HepG2 (cell line): ENCODE measurements at regions not wholly inside any gene's neighbourhood (a gene's known extent, or its start where the extent isn't known, plus 50 kb on each side); places are given as distances from the start of the nearest gene placed in this dataset.

Source experiments
- AKAP8 ChIP-seq: sonication (generic); formaldehyde crosslinking; IDR thresholded peaks from 2 replicates; pipeline ENCODE4 v1.5.1; 2020; ENCODE audit warnings: mild to moderate bottlenecking, missing genetic modification reagents
- MIXL1 ChIP-seq: IDR thresholded peaks from 2 replicates; pipeline ENCODE4 v1.6.1; 2016
- MZF1 ChIP-seq: sonication (generic); formaldehyde crosslinking; IDR thresholded peaks from 2 replicates; pipeline ENCODE4 v1.8.1; 2023; ENCODE audit warnings: mild to moderate bottlenecking, missing genetic modification reagents, borderline replicate concordance
- RFX1 ChIP-seq: fragments of 450-650 bp; IDR thresholded peaks from 2 replicates; pipeline ENCODE4 v1.6.1; 2017
- ZNF564 ChIP-seq: sonication (generic); formaldehyde crosslinking; IDR thresholded peaks from 2 replicates; pipeline ENCODE4 v1.8.1; 2023; ENCODE audit warnings: mild to moderate bottlenecking, missing genetic modification reagents
- ZNF703 ChIP-seq: sonication (generic); formaldehyde crosslinking; IDR thresholded peaks from 2 replicates; pipeline ENCODE4 v1.5.1; 2020; ENCODE audit warnings: missing genetic modification reagents, mild to moderate bottlenecking, moderate library complexity, borderline replicate concordance
- TF ChIP-seq, protein P1 (sequence below): sonication (generic); formaldehyde crosslinking; IDR thresholded peaks from 2 replicates; pipeline ENCODE4 v1.4.0; 2020; ENCODE audit warnings: missing genetic modification reagents
- TF ChIP-seq, protein P2 (sequence below): sonication (generic); formaldehyde crosslinking; IDR thresholded peaks from 2 replicates; pipeline ENCODE4 v1.4.0; 2020; ENCODE audit warnings: mild to moderate bottlenecking, missing genetic modification reagents, borderline replicate concordance

DNA sequence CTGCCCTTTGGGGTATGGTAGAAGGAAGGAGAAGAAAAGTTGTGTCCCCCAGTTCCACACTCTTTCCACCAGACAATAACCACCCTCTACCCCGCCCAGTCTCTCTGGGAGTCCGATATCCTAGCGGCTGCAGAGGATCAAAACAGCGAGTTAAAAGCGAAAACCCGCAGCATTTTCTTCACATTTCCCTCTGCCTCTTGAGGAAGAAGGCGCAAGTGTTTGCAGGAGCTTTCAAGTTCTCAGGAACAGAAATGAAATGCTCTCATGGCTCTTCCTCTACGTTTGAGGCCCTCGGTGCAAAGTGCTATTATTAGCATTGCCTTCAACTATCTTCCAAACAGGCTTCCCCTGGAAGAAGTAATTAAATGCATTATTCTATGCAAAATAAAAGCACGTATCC, 52.2 kb upstream of the CCDC167 start (continued):
- TF ChIP-seq, protein P1, sequence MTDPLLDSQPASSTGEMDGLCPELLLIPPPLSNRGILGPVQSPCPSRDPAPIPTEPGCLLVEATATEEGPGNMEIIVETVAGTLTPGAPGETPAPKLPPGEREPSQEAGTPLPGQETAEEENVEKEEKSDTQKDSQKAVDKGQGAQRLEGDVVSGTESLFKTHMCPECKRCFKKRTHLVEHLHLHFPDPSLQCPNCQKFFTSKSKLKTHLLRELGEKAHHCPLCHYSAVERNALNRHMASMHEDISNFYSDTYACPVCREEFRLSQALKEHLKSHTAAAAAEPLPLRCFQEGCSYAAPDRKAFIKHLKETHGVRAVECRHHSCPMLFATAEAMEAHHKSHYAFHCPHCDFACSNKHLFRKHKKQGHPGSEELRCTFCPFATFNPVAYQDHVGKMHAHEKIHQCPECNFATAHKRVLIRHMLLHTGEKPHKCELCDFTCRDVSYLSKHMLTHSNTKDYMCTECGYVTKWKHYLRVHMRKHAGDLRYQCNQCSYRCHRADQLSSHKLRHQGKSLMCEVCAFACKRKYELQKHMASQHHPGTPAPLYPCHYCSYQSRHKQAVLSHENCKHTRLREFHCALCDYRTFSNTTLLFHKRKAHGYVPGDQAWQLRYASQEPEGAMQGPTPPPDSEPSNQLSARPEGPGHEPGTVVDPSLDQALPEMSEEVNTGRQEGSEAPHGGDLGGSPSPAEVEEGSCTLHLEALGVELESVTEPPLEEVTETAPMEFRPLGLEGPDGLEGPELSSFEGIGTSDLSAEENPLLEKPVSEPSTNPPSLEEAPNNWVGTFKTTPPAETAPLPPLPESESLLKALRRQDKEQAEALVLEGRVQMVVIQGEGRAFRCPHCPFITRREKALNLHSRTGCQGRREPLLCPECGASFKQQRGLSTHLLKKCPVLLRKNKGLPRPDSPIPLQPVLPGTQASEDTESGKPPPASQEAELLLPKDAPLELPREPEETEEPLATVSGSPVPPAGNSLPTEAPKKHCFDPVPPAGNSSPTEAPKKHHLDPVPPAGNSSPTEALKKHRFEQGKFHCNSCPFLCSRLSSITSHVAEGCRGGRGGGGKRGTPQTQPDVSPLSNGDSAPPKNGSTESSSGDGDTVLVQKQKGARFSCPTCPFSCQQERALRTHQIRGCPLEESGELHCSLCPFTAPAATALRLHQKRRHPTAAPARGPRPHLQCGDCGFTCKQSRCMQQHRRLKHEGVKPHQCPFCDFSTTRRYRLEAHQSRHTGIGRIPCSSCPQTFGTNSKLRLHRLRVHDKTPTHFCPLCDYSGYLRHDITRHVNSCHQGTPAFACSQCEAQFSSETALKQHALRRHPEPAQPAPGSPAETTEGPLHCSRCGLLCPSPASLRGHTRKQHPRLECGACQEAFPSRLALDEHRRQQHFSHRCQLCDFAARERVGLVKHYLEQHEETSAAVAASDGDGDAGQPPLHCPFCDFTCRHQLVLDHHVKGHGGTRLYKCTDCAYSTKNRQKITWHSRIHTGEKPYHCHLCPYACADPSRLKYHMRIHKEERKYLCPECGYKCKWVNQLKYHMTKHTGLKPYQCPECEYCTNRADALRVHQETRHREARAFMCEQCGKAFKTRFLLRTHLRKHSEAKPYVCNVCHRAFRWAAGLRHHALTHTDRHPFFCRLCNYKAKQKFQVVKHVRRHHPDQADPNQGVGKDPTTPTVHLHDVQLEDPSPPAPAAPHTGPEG (CRISPR knock-in tag) = no peak
- TF ChIP-seq RFX1 = no peak
- TF ChIP-seq MZF1 (CRISPR knock-in tag) = no peak
- no peak for TF ChIP-seq ZNF703
- TF ChIP-seq, protein P2, sequence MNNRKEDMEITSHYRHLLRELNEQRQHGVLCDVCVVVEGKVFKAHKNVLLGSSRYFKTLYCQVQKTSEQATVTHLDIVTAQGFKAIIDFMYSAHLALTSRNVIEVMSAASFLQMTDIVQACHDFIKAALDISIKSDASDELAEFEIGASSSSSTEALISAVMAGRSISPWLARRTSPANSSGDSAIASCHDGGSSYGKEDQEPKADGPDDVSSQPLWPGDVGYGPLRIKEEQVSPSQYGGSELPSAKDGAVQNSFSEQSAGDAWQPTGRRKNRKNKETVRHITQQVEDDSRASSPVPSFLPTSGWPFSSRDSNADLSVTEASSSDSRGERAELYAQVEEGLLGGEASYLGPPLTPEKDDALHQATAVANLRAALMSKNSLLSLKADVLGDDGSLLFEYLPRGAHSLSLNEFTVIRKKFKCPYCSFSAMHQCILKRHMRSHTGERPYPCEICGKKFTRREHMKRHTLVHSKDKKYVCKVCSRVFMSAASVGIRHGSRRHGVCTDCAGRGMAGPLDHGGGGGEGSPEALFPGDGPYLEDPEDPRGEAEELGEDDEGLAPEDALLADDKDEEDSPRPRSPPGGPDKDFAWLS = no peak
- no peak for TF ChIP-seq AKAP8 (CRISPR knock-in tag)
- TF ChIP-seq MIXL1 (CRISPR knock-in tag) = no peak
- no peak for TF ChIP-seq ZNF564 (CRISPR knock-in tag)
